Heart left ventricle (tissue), 13 donors: ENCODE measurements at regions not wholly inside any gene's neighbourhood (a gene's known extent, or its start where the extent isn't known, plus 50 kb on each side); places are given as distances from the start of the nearest gene placed in this dataset.

Experiments
- CTCF ChIP-seq, 12 donors: fragments of 200-600 bp; sonication (generic) in 4 of 12; IDR thresholded peaks; one replicate each; pipeline versions ENCODE4 v1.5.0 to v1.8.0; 2018 to 2022; ENCODE audit warnings: antibody characterized with exemption in 12 of 12, mild to moderate bottlenecking in 5 of 12
- POLR2A ChIP-seq, 2 donors: fragments of 450-650 bp; IDR thresholded peaks; one replicate each; pipeline ENCODE4 v1.6.1; 2017; ENCODE audit warnings: antibody characterized with exemption in 2 of 2, mild to moderate bottlenecking in 2 of 2, moderate library complexity in 2 of 2
- donor health status: ischemic (EF 13 %, LVEDD 7.1; RV severe dilation, severe dysfunction).
- donor health status: DM: no; HTN: yes; CAD: no.
- donor health status: DM: no; HTN: no; CAD: no.
- donor health status: ischemic (EF 25% LVEDD 6.9; RV normal size, moderate dysfunction).
- donor health status: ischemic (EF 25% LVEDD 5.7; RV mildly dilated, moderate dysfunction).
- donor health status: ischemic (EF 35%, LVEDD 5.7; RV mildly dilated, moderate dysfunction).
- donor health status: nonischemic (EF 11% LVEDD 7.7; RV severe dilation, severe dysfunction).
- donor health status: DM: yes; HTN: yes; CAD: no.
- donor health status: PGD.
- donor health status: ischemic (EF 29% LVEDD 5.4; RV normal size, mild dysfunction).
- donor health status: nonischemic (EF 23%, LVEDD 6.1; RV moderate dilation, normal function).

- TF ChIP-seq POLR2A (IDR thresholded peaks at IDR 0.05) (no peak), CTCF (IDR thresholded peaks at IDR 0.05) (no peak)
Observed at GRCh38 chr5:30574761-30575160, 618.7 kb upstream of the CDH6 start.
